ENCODE measurements at regions not wholly inside any gene's neighbourhood (a gene's known extent, or its start where the extent isn't known, plus 50 kb on each side); places are given as distances from the start of the nearest gene placed in this dataset.

DNA sequence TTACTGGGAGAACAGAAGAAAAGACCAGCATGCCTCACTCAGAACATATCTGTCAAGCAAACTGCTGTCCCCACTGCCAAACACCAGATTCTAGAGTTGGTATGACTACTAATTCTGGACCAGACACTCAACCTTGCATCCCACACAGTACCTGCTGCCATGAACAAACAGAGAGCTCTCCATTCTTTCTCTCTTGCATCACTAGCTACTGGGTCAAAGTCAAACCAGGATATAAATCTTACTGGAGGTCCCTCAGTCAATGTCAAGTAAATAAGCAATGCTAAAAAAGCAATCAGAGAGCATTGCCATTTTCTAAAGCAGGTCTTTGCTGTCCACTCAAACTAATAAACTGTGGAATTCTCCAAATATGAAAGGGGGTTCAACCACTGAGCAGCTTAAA, 452.4 kb upstream of the SEL1L start:
- TF ChIP-seq CTCF (IDR thresholded peaks at IDR 0.05) = no peak
- no peak for TF ChIP-seq ZFX (IDR thresholded peaks at IDR 0.05; ENCODE audit: borderline replicate concordance)

Data from 22Rv1 (cell line).